ENCODE measurements at regions not wholly inside any gene's neighbourhood (a gene's known extent, or its start where the extent isn't known, plus 50 kb on each side); places are given as distances from the start of the nearest gene placed in this dataset.

- RAD21 ChIA-PET (ENCODE audit: unreplicated experiment): interaction anchor here (1.2 kb wide), 1 partner anchor 92 kb away, joined by 3 read pairs; no protein-coding TSS in a partner anchor
- ATAC-seq: no peak
- TF ChIP-seq NR2F1 (conservative IDR thresholded peaks at IDR 0.05) (no peak), ZNF592 (IDR thresholded peaks at IDR 0.05) (no peak), HCFC1 (IDR thresholded peaks at IDR 0.05; ENCODE audit: low read length) (no peak), CBX3 (IDR thresholded peaks at IDR 0.05; ENCODE audit: borderline replicate concordance, low read depth) (no peak), EZH2 (IDR thresholded peaks at IDR 0.05; ENCODE audit: borderline replicate concordance, control insufficient read depth, low read depth, low read length) (no peak), CEBPZ (IDR thresholded peaks at IDR 0.05; ENCODE audit: low read depth, low read length) (no peak), PAX8 (IDR thresholded peaks at IDR 0.05) (no peak), KDM1A (IDR thresholded peaks at IDR 0.05; ENCODE audit: borderline replicate concordance) (no peak), ETV6 (conservative IDR thresholded peaks at IDR 0.05 in 1 of 2, IDR thresholded peaks at IDR 0.05 in 1 of 2; ENCODE audit: borderline replicate concordance in 1 of 2, low read depth in 1 of 2) (no peak), SP1 (IDR thresholded peaks at IDR 0.05; ENCODE audit: low read depth, low read length) (no peak), TAF1 (IDR thresholded peaks at IDR 0.05; ENCODE audit: borderline replicate concordance, low read depth, low read length) (no peak), NR2C2 (IDR thresholded peaks at IDR 0.05; ENCODE audit: borderline replicate concordance, control insufficient read depth, insufficient read length, low read depth) (no peak), BCL11A (IDR thresholded peaks at IDR 0.05; ENCODE audit: low read depth, low read length) (no peak), STAT1 (conservative IDR thresholded peaks at IDR 0.05) (no peak), BCL3 (IDR thresholded peaks at IDR 0.05; ENCODE audit: borderline replicate concordance, insufficient read depth, low read depth, low read length, poor library complexity, severe bottlenecking) (no peak), TCF3 (IDR thresholded peaks at IDR 0.05; ENCODE audit: borderline replicate concordance, insufficient read depth, low read depth, low read length) (no peak)
Measured at GRCh38 chr21:39104911-39105310, 78.3 kb downstream of the PSMG1 start.

More at GRCh38 chr21:39104911-39105310, 78.3 kb downstream of the PSMG1 start:
- Histone ChIP-seq H3K4me3 (no peak overlapping the region), H3K4me2 (ENCODE audit: control insufficient read depth, insufficient read depth) (no peak overlapping the region), H3K4me1 (ENCODE audit: control insufficient read depth, insufficient read depth, low read length) (no peaks in the 10 kb centered on the region), H3K9me3 (replicated peaks; ENCODE audit: control insufficient read depth, insufficient read depth, low read length) (no peaks in the 10 kb centered on the region), H3K9ac (ENCODE audit: control insufficient read depth, insufficient read depth, low read length) (no peak overlapping the region), H2AFZ (ENCODE audit: control insufficient read depth, low read depth, low read length) (no peak overlapping the region), H4K20me1 (ENCODE audit: control insufficient read depth, insufficient read depth) (no peaks in the 10 kb centered on the region), H3K79me2 (ENCODE audit: control insufficient read depth, insufficient read depth, low read length) (no peaks in the 10 kb centered on the region), H3K27ac (ENCODE audit: control insufficient read depth, insufficient read depth) (no peak overlapping the region), H3K36me3 (ENCODE audit: control insufficient read depth in 2 of 2, insufficient read depth in 2 of 2, low read length in 1 of 2) (no peaks in the 10 kb centered on the region), H3K27me3 (replicated peaks in 1 of 2; ENCODE audit: control insufficient read depth in 2 of 2, insufficient read depth in 2 of 2, low read length in 1 of 2) (no peaks in the 10 kb centered on the region; a peak in 2 of 4 replicates)
- ChIA-PET SMC1A (ENCODE audit: uncharacterized antibody, unreplicated experiment) (interaction anchor here (1.2 kb wide), 1 partner anchor 33 kb away, joined by 3 read pairs; no protein-coding TSS in a partner anchor), CTCF (no interaction called here), POLR2A (no interaction called here)
- intact Hi-C loops (cut with micrococcal nuclease; ENCODE audit: unreplicated experiment) (no loop called here), in situ Hi-C loops (cut with MboI) (no loop called here)
- no peak for FAIRE-seq
- WGBS (ENCODE audit: insufficient coverage, insufficient replicate concordance, low lambda C conversion rate, missing lambda C conversion rate): 25% methylated on average over 4 of the region's 4 CpGs
- no peak for DNase-seq (ENCODE audit: low read depth, low spot score)
- no TSS peak for BruUV-seq (replicated peaks)

Measured in GM12878 (cell line).